GM12878 (cell line): ENCODE measurements at regions not wholly inside any gene's neighbourhood (a gene's known extent, or its start where the extent isn't known, plus 50 kb on each side); places are given as distances from the start of the nearest gene placed in this dataset.

Experiments used
- ATF7 ChIP-seq: fragments of 450-650 bp; IDR thresholded peaks from 2 replicates; pipeline ENCODE4 v1.6.1; 2016; ENCODE audit warnings: low read depth, mild to moderate bottlenecking
- BACH1 ChIP-seq: fragments of 450-650 bp; IDR thresholded peaks from 2 replicates; pipeline ENCODE4 v1.6.1; 2017; ENCODE audit warnings: mild to moderate bottlenecking, borderline replicate concordance
- E2F4 ChIP-seq: IDR thresholded peaks from 2 replicates; pipeline ENCODE4 v1.6.1; 2012; ENCODE audit warnings: low read depth, low read length, improper control_type of control experiment
- NFXL1 ChIP-seq: fragments of 450-650 bp; IDR thresholded peaks from 2 replicates; pipeline ENCODE4 v1.6.1; 2017; ENCODE audit warnings: antibody characterized with exemption, mild to moderate bottlenecking, borderline replicate concordance
- SMAD1 ChIP-seq: fragments of 450-650 bp; IDR thresholded peaks from 2 replicates; pipeline ENCODE4 v1.6.1; 2018; ENCODE audit warnings: mild to moderate bottlenecking, low read depth; ENCODE audit not compliant: partially characterized antibody
- SUZ12 ChIP-seq: fragments of 200-600 bp; sonication (generic); IDR thresholded peaks from one replicate; pipeline ENCODE4 v1.6.1; 2018; ENCODE audit warnings: antibody characterized with exemption, mild to moderate bottlenecking; ENCODE audit not compliant: unreplicated experiment
- ZNF622 ChIP-seq: fragments of 450-650 bp; IDR thresholded peaks from 2 replicates; pipeline ENCODE4 v1.6.1; 2017; ENCODE audit warnings: mild to moderate bottlenecking, inconsistent platforms
- TF ChIP-seq, protein P1 (sequence below): fragments of 450-650 bp; IDR thresholded peaks from 2 replicates; pipeline ENCODE4 v1.6.1; 2018; ENCODE audit warnings: mild to moderate bottlenecking, low read depth, moderate library complexity; ENCODE audit not compliant: partially characterized antibody
- TF ChIP-seq, protein P2 (sequence below): IDR thresholded peaks from 2 replicates; pipeline ENCODE4 v1.6.1; 2012; ENCODE audit warnings: mild to moderate bottlenecking, low read depth, low read length
- TF ChIP-seq, protein P3 (sequence below): fragments of 450-650 bp; IDR thresholded peaks from 2 replicates; pipeline ENCODE4 v1.6.1; 2017; ENCODE audit warnings: mild to moderate bottlenecking, moderate library complexity

- no peak for TF ChIP-seq ATF7
- no peak for TF ChIP-seq BACH1
- TF ChIP-seq, protein P1, sequence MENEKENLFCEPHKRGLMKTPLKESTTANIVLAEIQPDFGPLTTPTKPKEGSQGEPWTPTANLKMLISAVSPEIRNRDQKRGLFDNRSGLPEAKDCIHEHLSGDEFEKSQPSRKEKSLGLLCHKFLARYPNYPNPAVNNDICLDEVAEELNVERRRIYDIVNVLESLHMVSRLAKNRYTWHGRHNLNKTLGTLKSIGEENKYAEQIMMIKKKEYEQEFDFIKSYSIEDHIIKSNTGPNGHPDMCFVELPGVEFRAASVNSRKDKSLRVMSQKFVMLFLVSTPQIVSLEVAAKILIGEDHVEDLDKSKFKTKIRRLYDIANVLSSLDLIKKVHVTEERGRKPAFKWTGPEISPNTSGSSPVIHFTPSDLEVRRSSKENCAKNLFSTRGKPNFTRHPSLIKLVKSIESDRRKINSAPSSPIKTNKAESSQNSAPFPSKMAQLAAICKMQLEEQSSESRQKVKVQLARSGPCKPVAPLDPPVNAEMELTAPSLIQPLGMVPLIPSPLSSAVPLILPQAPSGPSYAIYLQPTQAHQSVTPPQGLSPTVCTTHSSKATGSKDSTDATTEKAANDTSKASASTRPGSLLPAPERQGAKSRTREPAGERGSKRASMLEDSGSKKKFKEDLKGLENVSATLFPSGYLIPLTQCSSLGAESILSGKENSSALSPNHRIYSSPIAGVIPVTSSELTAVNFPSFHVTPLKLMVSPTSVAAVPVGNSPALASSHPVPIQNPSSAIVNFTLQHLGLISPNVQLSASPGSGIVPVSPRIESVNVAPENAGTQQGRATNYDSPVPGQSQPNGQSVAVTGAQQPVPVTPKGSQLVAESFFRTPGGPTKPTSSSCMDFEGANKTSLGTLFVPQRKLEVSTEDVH: no peak
- TF ChIP-seq, protein P2, sequence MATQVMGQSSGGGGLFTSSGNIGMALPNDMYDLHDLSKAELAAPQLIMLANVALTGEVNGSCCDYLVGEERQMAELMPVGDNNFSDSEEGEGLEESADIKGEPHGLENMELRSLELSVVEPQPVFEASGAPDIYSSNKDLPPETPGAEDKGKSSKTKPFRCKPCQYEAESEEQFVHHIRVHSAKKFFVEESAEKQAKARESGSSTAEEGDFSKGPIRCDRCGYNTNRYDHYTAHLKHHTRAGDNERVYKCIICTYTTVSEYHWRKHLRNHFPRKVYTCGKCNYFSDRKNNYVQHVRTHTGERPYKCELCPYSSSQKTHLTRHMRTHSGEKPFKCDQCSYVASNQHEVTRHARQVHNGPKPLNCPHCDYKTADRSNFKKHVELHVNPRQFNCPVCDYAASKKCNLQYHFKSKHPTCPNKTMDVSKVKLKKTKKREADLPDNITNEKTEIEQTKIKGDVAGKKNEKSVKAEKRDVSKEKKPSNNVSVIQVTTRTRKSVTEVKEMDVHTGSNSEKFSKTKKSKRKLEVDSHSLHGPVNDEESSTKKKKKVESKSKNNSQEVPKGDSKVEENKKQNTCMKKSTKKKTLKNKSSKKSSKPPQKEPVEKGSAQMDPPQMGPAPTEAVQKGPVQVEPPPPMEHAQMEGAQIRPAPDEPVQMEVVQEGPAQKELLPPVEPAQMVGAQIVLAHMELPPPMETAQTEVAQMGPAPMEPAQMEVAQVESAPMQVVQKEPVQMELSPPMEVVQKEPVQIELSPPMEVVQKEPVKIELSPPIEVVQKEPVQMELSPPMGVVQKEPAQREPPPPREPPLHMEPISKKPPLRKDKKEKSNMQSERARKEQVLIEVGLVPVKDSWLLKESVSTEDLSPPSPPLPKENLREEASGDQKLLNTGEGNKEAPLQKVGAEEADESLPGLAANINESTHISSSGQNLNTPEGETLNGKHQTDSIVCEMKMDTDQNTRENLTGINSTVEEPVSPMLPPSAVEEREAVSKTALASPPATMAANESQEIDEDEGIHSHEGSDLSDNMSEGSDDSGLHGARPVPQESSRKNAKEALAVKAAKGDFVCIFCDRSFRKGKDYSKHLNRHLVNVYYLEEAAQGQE: no peak
- TF ChIP-seq SUZ12: no peak
- TF ChIP-seq E2F4: no peak
- TF ChIP-seq, protein P3, sequence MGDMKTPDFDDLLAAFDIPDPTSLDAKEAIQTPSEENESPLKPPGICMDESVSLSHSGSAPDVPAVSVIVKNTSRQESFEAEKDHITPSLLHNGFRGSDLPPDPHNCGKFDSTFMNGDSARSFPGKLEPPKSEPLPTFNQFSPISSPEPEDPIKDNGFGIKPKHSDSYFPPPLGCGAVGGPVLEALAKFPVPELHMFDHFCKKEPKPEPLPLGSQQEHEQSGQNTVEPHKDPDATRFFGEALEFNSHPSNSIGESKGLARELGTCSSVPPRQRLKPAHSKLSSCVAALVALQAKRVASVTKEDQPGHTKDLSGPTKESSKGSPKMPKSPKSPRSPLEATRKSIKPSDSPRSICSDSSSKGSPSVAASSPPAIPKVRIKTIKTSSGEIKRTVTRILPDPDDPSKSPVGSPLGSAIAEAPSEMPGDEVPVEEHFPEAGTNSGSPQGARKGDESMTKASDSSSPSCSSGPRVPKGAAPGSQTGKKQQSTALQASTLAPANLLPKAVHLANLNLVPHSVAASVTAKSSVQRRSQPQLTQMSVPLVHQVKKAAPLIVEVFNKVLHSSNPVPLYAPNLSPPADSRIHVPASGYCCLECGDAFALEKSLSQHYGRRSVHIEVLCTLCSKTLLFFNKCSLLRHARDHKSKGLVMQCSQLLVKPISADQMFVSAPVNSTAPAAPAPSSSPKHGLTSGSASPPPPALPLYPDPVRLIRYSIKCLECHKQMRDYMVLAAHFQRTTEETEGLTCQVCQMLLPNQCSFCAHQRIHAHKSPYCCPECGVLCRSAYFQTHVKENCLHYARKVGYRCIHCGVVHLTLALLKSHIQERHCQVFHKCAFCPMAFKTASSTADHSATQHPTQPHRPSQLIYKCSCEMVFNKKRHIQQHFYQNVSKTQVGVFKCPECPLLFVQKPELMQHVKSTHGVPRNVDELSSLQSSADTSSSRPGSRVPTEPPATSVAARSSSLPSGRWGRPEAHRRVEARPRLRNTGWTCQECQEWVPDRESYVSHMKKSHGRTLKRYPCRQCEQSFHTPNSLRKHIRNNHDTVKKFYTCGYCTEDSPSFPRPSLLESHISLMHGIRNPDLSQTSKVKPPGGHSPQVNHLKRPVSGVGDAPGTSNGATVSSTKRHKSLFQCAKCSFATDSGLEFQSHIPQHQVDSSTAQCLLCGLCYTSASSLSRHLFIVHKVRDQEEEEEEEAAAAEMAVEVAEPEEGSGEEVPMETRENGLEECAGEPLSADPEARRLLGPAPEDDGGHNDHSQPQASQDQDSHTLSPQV: no peak
- TF ChIP-seq ZNF622: no peak
- TF ChIP-seq NFXL1: no peak
- TF ChIP-seq SMAD1: no peak
These were observed 174.9 kb upstream of the LINGO1 start (continued) for GRCh38 chr15:77807611-77808010.
